ENCODE measurements at regions not wholly inside any gene's neighbourhood (a gene's known extent, or its start where the extent isn't known, plus 50 kb on each side); places are given as distances from the start of the nearest gene placed in this dataset.

DNA sequence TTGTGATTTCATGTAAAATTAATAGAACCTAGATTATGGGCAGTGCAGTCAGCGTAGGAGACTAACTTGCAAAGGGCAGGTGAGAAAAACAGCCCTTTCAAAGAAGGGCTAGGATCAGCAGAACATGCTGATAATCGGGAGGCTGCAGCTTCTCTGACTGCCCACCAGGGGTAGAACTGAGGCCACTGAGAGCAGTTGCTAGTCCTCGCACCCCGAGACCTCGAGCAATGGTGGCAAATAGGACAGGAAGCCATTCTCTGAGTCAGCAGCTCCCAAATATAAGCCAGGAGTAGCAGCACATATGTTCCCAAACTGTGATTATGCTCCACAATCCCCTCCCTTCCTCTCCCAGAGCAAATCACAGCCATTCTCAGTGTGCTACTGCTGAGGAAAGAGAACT is 186.5 kb downstream of the MSL3 start:
- DNase-seq (ENCODE audit: low spot score) = no peak
- intact Hi-C loops (cut with DNase I) = no loop called here
- ATAC-seq = no peak

DNA sequence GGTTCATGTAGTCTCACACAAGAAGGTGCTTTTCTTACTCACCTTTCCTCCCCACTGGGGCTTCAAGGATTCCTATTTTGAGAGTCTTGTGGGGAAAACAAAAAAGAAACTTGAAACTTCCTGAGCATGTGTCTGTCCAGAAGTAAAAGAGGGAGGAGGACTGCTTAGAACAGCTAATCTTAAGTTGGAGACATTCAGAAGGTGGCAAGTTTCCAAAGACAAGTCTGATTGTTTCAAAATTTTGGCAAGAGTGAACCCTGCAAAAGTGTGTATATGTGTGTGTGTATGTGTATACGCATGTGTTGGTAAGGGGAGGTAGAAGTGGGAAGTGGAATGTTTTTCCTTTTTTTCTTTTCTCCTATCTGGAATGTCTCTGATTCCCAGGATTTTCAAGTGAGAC is 189.0 kb upstream of the FRMPD4 start:
- intact Hi-C loops (cut with DNase I) = no loop called here
- ATAC-seq (no peak), DNase-seq (ENCODE audit: low spot score) (no peak)

DNA sequence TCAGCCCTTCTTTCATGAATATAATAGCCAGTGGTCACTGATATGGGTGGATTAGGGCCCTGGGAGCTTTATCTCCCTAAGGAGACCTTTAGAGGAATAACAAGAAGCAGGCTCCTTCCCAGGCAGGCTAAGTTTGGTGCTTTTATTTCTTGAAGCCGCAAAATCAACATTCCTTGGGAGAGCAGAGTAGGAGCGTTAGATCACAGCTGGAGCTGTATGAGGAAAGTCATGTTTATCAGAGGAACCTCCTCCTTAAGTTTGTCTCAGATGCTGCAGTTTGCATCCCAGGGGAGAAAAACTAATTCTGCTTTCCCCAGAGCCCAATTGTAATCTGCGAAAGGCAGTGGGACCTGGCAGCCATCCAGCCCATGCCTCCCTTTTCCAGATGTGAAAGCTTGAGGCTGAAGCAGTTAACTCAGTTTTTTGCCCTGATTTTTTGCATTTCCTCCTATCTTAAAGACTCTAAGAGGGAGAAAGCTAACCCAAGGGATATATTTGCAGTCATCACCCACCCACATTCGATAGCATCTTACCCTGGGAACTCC is 186.0 kb upstream of the FRMPD4 start:
- intact Hi-C loops (cut with DNase I) = no loop called here
- no peak for DNase-seq (ENCODE audit: low spot score)
- ATAC-seq = no peak

DNA sequence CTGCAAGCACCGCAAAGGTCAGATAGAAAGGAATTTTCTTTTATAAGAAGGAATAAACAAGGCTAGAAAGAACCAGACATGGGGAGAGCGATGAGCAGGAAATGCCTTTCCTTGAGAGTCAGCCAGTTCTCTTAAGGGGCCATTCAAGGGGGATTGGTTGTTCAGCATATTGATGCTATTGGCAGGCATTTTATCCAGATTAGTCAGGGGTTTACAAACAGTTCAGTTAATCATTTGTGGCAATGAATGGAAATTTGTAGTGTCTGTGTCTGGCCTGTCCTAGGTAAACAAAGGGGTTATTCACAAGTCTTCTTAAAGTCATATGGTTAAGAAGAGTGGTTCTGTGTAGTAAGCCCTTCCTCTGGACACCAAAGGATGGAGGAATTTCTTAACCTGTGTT is 184.7 kb upstream of the FRMPD4 start:
- ATAC-seq (no peak), DNase-seq (ENCODE audit: low spot score) (no peak)
- intact Hi-C loops (cut with DNase I) = no loop called here

DNA sequence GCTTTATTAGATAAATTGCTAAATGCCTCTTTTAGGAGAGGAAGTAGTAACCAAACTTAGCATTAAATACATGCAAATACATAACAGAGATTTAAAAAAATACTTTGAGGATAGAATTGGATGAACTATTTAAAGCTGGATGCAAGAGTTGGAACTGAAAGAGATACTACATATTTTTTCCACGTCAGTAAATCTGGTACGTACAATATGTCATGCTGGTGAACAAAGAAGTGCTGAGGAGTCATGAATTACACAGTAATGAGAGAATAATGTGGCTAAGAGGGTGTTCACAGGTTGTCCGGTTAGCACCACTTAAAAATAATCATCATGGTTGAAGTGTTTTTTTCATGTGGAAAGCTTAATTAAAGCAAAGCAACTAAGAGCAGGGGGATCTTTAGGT is 184.1 kb upstream of the FRMPD4 start:
- ATAC-seq (no peak), DNase-seq (ENCODE audit: low spot score) (no peak)
- intact Hi-C loops (cut with DNase I) = no loop called here

DNA sequence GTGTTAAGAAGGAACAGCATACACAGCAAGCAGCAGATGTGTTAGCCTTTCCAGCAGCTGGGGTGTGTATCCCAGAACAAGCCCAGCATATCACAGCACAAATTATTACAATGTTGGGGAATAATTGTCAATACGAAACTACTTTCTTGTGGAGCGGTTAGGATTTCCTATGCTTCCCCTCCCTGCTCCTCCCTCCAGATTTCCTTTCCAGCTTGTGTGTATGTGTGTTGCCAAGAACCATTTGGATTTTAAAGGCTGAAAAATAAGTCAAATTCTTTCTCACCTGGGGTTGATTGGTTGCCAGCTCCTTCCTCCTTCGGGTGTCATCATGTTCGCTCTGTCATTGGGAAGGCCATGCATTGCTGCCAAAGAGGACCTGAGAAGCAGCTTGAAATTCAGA is 178.2 kb upstream of the FRMPD4 start:
- no peak for DNase-seq (ENCODE audit: low spot score)
- ATAC-seq = no peak
- intact Hi-C loops (cut with DNase I) = no loop called here

DNA sequence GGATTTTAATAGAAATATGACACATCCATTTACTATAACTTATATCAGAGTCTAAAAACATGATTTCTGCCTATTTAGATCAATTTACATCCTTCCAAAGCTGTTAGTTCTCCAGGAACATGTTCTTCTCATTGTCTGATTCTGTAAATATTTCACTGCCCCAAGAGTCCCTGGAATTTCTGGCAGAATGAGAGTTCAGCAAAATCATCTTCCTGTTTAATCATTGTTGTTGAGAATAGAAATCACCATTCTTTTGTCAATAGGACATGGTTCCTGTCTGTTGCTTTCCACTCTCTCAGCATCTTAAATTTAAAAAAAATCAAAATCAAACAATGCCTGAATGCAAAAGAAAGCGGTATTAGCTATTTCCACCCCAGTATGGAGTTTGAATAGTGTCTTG is 172.8 kb upstream of the FRMPD4 start:
- intact Hi-C loops (cut with DNase I) = no loop called here
- ATAC-seq (no peak), DNase-seq (ENCODE audit: low spot score) (no peak)

DNA sequence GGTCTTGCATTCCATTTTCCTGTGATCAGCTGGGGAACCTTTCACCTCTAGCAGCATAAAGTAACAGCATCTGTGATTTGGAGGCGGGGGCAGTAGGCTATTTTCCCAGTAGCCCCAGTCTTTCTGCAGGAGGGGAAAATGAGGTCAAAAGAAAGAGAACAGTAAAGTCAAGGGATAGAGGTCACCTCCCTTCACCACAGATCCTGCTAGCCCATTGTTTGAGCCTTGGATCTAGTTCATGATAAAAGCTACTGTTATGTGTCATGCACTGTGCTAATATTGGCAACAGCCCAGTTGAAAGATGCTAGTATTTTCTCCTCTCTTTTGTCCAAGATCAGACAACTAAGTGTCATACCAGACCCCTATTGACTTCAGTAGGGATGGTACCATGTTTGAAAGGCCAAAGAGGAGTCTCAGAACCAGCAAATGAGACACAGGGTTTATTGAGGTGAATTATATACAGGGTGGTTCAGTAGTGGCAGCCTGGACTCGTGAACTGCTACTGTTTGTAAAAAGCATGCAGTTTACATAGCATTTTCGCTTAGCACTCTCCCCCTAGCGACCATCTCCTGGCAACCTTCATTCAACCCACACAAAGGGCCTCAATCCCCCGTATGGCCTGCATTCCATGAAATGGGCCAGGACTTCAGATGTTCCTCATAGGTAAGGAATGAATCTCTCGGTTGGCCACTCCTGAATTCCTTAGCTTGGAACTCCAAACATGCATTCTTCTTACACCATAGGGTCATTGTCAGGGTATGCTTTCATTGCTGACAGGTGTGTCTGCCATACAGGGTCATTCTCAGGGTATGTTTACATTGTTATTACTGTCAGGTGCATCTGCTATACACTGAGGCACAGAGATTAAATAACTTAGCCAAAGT is 170.0 kb upstream of the FRMPD4 start:
- ATAC-seq (no peak), DNase-seq (ENCODE audit: low spot score) (no peak)
- intact Hi-C loops (cut with DNase I) = no loop called here

DNA sequence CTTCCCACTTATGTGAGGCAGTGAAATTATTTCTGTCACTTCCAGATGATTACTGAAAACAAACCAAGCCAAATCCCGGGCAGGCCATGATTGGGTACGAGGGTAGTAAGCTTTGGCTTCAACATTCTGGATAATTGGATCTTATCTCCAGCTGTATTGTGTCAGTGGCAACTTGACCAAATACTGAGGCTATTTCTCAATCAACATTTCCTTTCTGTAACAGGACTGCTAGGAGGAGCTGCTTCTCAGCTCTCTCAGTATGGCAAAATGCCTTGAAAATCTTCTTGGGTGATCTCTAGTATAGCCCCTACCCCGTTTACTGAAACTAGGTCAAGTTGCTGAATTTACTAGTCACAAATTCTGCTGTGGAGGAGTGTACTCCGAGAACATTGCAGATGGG is 169.3 kb upstream of the FRMPD4 start:
- no peak for DNase-seq (ENCODE audit: low spot score)
- intact Hi-C loops (cut with DNase I) = no loop called here
- no peak for ATAC-seq

DNA sequence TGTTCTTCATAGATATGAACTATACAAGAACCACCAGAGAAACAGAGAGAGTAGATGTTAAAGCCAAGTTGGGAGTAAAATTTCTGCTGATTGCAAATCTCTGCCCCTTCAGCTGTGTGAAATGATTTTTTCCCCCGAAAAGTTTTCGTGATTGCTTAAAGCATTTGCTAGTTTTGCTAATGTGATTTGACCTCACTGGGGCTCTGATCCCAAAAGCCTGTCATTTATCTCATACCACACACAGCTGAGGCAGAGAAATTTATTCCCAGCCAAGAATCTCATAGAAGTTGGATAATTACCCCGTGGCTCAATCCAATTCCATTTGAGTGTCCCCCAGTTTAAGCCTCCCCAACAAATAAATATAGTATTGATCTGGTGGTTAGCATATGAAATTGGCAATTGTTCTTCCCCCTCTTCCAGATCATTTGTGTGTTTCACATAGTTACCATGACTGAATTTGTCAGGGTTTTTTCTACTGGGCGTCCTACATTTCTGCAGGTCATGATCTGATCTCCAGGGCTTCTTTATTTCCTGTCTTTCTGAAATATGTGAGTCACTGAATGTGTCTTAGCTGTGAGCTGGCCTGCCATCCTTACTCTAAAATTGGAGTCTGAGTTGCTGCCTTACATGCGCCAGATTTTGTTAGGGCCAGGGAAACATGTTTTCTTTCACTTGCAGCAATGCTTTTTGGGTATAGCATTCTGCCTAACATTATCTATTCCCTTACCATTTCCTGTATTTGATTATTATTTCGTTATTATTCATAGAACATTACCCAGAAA is 167.5 kb upstream of the FRMPD4 start:
- ATAC-seq (no peak), DNase-seq (ENCODE audit: low spot score) (no peak)
- intact Hi-C loops (cut with DNase I) = no loop called here

DNA sequence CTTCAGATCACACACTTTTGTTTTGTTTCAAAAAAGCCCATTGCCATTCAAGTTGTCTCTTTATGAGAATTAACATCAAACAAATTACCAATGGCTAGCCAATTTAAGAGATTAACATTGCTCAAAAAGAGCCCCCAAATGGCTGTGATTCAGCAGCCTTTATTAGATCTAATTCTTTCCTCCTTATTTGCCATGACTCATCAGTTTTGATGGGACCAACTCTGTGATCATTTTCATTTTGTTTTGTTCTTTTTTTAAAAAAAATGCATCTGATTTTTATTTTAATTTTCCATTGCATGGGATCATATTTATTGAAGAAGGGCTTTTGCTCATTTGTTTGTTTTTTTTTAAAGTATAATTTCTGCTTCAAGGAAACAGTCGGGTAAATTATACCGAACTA is 161.6 kb upstream of the FRMPD4 start:
- ATAC-seq (no peak), DNase-seq (ENCODE audit: low spot score) (no peak)
- intact Hi-C loops (cut with DNase I) = no loop called here

DNA sequence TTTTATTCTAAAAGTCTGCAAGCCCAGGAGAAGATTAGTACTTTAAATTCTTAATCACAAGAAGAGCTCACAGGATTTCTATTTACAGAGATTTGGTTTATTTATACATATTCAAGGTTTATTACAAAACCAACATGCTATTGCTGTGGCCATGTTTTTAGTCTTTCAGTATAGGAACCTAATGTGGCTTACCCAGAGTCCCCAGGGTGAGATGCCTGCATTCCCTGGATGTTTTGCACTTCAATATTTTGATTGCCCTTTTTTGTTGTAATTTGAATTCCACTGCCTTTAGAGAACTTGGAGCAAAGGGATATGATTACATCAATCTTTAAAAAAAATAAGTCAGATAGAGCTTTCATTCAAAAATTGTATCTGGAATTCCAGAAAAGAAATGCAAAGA is 146.0 kb upstream of the FRMPD4 start:
- ATAC-seq (no peak), DNase-seq (ENCODE audit: low spot score) (no peak)
- intact Hi-C loops (cut with DNase I) = no loop called here

DNA sequence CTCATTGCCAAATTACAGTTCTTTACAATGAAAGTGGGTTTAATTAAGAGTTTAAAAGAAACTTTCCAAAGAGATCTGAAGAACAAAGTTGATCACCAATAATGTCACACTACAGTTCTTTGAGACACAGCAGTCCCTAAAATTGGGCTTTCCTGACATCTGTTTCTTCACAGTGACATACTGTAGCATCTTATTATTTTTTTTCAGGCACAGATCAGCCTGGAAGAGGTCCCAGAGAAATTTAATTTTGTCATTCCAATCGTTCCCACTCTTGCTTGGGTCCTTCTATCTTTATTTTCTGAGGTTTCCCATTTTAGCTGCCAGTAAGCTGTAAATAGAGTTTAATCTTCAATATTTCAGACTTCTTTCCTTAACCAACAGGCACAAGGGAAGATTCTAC is 143.1 kb upstream of the FRMPD4 start:
- DNase-seq (ENCODE audit: low spot score) (no peak), ATAC-seq (no peak)
- intact Hi-C loops (cut with DNase I) = no loop called here

DNA sequence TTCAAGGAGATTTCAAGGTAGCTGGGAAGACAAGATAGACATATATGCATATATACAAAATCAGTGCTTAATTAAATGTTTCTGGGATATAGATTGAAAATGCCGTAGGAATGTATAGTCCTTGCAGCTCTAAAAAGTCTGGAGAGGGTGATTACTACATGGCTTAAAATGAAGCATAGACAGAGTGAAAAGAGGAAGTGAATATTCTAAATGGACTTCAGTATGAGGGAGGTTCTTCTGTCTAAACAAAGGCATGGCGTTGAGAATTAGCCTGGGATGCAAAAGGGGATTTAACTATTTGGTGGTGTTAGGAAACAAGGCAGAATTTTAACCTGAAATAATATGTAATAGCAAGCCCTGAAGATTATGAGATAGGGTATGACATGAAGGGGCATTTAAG is 141.5 kb upstream of the FRMPD4 start:
- ATAC-seq (no peak), DNase-seq (ENCODE audit: low spot score) (no peak)
- intact Hi-C loops (cut with DNase I) = no loop called here

DNA sequence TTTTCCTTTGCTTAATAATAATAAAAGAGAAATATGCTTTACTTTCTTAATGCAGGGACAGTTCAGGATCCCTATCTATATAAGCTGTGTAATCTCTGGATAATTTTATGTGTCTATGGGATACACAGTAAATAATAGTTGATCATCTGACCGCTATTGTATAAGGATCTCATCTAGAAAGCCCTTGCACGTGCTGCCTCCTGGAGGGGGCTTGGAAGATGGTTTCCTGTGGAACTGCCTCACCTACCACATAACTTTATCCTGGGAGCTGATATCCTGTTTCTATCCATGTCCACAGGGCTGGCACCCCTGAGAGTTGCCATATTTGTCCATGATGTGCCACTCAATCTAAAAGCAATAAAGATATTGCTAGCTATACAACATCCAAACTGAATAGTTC is 139.3 kb upstream of the FRMPD4 start:
- DNase-seq (ENCODE audit: low spot score) (no peak), ATAC-seq (no peak)
- intact Hi-C loops (cut with DNase I) = no loop called here

DNA sequence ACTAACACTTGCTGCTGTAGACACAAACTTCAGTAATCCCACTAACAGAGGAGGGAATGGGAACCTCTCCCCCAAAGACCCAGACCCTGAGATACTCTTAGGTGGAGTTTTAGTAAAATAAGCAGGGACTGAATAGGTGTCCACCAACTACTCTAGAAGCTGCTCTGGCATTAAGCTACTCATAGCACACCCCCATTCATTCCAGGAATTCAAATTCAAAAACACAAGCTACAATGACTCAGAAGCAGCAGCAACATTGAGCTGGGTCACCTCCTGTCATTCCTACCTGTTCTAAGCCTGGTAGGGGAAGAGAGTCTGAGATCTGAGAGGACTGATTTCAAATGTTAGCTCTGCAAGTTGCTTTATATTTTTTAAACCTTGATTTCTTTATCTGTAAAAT is 135.4 kb upstream of the FRMPD4 start:
- ATAC-seq (no peak), DNase-seq (ENCODE audit: low spot score) (no peak)
- intact Hi-C loops (cut with DNase I) = no loop called here

DNA sequence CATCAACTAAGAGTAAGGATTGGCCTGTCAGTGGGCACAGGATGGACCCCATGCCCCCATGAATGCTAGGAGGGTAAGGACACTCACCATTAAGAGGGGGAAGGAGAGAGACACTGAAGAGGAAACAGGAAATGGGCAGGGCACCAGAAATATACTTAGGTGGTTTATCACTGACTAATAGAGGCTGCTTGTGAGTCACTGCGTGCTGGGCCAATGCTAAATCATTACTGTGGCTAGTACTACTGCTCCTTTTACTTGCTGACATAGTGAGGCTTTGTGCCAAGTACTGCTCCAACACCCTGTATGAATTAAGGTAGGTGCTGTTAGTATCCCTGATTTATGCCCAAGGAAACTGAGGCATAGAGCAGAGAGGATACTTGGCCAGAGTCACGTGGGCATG is 130.4 kb upstream of the FRMPD4 start:
- DNase-seq (ENCODE audit: low spot score) (no peak), ATAC-seq (no peak)
- intact Hi-C loops (cut with DNase I) = no loop called here

DNA sequence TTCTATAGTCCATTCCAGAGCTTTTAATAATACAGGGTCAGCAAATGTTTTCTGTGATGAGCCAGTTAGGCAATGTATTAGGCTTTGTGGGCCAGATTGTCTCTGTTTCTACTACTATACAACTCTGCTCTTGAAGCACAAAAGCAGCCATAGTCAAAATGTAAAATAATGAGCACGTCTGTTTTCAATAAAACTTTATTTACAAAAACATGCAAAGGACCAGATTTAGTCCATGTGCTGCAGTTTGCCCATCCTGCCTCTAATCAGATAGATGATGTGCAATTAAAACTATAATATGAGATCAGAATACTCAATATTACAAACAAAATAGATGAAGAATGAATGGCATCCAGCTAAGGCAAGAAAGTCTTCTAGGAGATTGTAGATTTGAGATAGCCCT is 127.8 kb upstream of the FRMPD4 start:
- no peak for ATAC-seq
- DNase-seq (ENCODE audit: low spot score) = no peak

DNA sequence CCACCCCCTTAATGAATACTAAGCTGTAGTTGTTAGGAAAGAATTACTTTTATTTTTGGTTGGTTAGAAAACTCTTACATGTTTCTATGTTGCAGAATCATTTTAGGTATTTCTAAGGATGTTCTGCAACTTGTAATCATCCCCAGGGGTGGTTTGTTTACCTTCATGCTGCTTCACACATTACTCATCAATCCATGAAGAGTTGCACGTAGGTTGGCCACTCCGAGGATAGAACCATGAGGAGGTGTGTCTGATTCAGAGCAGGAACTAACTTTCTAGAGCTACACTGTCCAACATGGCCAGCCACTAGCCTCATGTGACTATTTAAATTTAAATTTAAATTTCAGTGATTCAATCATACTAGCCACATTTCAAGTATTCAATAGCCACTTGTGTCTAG is 127.2 kb upstream of the FRMPD4 start:
- DNase-seq (ENCODE audit: low spot score) (no peak), ATAC-seq (no peak)
- intact Hi-C loops (cut with DNase I) = no loop called here

More for the DNA sequence above, 127.8 kb upstream of the FRMPD4 start:
- intact Hi-C loops (cut with DNase I) = no loop called here

DNA sequence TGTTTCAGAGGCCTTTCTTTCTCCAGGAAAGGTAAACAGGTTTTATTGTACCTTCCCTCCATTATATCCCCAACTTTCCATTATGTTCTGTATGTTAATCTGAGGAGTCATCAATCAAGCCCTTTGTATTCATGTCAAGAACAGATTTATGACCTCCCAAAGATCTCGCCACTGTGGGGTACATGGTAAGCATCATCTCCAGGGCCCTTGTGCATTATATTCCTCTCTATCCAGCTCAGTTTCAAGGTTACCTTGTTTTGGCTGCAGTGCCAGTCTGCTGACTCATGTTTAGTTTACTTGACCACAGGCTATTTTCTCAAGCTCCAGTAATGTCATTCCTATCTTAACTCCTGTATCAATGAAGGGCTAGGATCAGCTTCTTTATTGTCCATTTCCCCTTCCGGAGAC is 125.1 kb upstream of the FRMPD4 start:
- ATAC-seq (no peak), DNase-seq (ENCODE audit: low spot score) (no peak)
- intact Hi-C loops (cut with DNase I) = no loop called here
